Brain microvascular endothelial cell (primary cell): ENCODE measurements at regions not wholly inside any gene's neighbourhood (a gene's known extent, or its start where the extent isn't known, plus 50 kb on each side); places are given as distances from the start of the nearest gene placed in this dataset.

Experiments used
- DNase-seq: peaks from one replicate; pipeline ENCODE4 v3.0.0-alpha.2; 2020
- H3K27ac ChIP-seq: fragments of 250-450 bp; sonication (Bioruptor Pico); 2 replicates; pipeline ENCODE4 v1.5.1; 2020; ENCODE audit warnings: mild to moderate bottlenecking, moderate library complexity
- H3K27me3 ChIP-seq: fragments of 250-450 bp; sonication (Bioruptor Pico); replicated peaks from 2 replicates; pipeline ENCODE4 v1.5.1; 2020; ENCODE audit warnings: mild to moderate bottlenecking
- H3K36me3 ChIP-seq: fragments of 250-450 bp; sonication (Bioruptor Pico); replicated peaks from 2 replicates; pipeline ENCODE4 v1.5.1; 2020; ENCODE audit warnings: mild to moderate bottlenecking
- H3K4me3 ChIP-seq: 2 replicates; pipeline ENCODE4 v1.5.1; 2011; ENCODE audit warnings: low read depth, mild to moderate bottlenecking, control low read depth, low read length, moderate library complexity
- in situ Hi-C: cut with HindIII; loops from 2 replicates; pipeline ENCODE4 v1.10.0; 2017; ENCODE audit warnings: low sequenced_read_pairs, low pct_ligation_motif_present
- TF ChIP-seq, protein P1 (sequence below): IDR thresholded peaks from 2 replicates; pipeline ENCODE4 v1.5.1; 2011; ENCODE audit warnings: low read depth, mild to moderate bottlenecking, moderate library complexity, low read length, control low read depth, inconsistent platforms; ENCODE audit errors: missing control alignments

- in situ Hi-C loops: no loop called here
- Histone ChIP-seq H3K4me3 (no peak overlapping the region), H3K36me3 (no peaks in the 10 kb centered on the region), H3K27ac (no peak overlapping the region), H3K27me3 (no peaks in the 10 kb centered on the region)
- TF ChIP-seq, protein P1, sequence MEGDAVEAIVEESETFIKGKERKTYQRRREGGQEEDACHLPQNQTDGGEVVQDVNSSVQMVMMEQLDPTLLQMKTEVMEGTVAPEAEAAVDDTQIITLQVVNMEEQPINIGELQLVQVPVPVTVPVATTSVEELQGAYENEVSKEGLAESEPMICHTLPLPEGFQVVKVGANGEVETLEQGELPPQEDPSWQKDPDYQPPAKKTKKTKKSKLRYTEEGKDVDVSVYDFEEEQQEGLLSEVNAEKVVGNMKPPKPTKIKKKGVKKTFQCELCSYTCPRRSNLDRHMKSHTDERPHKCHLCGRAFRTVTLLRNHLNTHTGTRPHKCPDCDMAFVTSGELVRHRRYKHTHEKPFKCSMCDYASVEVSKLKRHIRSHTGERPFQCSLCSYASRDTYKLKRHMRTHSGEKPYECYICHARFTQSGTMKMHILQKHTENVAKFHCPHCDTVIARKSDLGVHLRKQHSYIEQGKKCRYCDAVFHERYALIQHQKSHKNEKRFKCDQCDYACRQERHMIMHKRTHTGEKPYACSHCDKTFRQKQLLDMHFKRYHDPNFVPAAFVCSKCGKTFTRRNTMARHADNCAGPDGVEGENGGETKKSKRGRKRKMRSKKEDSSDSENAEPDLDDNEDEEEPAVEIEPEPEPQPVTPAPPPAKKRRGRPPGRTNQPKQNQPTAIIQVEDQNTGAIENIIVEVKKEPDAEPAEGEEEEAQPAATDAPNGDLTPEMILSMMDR: no peak
- DNase-seq: no peak
Observed at GRCh38 chr9:80158554-80159170, 586.9 kb downstream of the TLE4 start.

DNA sequence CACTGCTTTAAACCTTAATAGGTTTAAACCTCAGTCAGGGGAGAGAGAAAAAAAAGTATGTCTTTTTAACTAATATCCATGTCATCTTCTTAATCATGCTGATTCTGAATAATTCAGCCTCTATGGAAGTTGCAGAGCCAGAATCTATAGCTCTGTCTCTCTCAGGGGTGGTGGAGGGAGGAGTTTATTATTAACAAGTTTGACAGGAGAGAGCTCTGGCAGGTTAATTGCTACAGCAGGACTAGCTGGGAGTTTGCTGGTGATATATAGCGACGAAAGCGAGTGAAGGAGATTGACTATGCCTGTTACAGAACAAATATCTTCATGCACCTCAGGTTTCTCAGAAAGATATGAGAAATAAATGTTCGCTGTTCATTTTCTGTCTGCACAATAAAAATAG, 586.4 kb downstream of the TLE4 start:
- in situ Hi-C loops: no loop called here
- Histone ChIP-seq H3K27ac (no peak overlapping the region), H3K36me3 (no peaks in the 10 kb centered on the region), H3K27me3 (no peaks in the 10 kb centered on the region), H3K4me3 (no peak overlapping the region)
- TF ChIP-seq, protein P1: no peak
- DNase-seq: no peak

GRCh38 chr9:80157561-80157983, 585.8 kb downstream of the TLE4 start:
- TF ChIP-seq, protein P1: no peak
- no peak for DNase-seq
- Histone ChIP-seq H3K27ac (no peak overlapping the region), H3K27me3 (no peaks in the 10 kb centered on the region), H3K4me3 (no peak overlapping the region), H3K36me3 (no peaks in the 10 kb centered on the region)
- in situ Hi-C loops: no loop called here

GRCh38 chr9:80156756-80157472, 585.1 kb downstream of the TLE4 start:
- no peak for DNase-seq

DNA sequence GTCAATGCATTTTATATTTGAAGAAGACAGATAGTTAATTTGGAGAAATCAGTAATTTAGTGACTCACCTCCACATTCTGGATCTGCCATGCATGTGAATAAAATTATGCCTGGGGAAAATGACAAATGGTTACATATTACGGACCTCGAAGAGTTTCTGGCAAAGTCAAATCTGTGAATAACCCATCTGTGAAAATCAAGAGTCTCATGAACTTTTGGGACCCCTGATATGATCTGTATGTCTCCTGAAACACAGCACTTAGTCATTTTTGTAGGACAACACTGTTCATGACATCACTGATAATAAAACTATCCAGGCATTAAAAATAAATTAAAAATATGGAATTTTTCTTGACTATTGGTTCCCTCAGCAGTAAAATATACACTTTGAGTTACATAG, 584.5 kb downstream of the TLE4 start:
- Histone ChIP-seq H3K27ac (no peak overlapping the region), H3K27me3 (no peaks in the 10 kb centered on the region), H3K4me3 (no peak overlapping the region), H3K36me3 (no peaks in the 10 kb centered on the region)
- no peak for DNase-seq
- TF ChIP-seq, protein P1: no peak
- in situ Hi-C loops: no loop called here

More at GRCh38 chr9:80156756-80157472, 585.1 kb downstream of the TLE4 start:
- no peak overlapping the region for H3K4me3 ChIP-seq
- TF ChIP-seq, protein P1: no peak
- H3K27ac ChIP-seq: no peak overlapping the region
- H3K27me3 ChIP-seq: no peaks in the 10 kb centered on the region
- H3K36me3 ChIP-seq: no peaks in the 10 kb centered on the region
- in situ Hi-C loops: no loop called here
